ENCODE measurements at regions not wholly inside any gene's neighbourhood (a gene's known extent, or its start where the extent isn't known, plus 50 kb on each side); places are given as distances from the start of the nearest gene placed in this dataset. TPM values are rescaled to one million over a fixed set of nuclear protein-coding genes. Genes with fewer than 3 reads are reported as not detected.

GRCh38 chr18:37628470-37629220 is 63.0 kb upstream of the CELF4 start:
- TF ChIP-seq EP300 (IDR thresholded peaks at IDR 0.05) = no peak
- TF ChIP-seq POLR2A (IDR thresholded peaks at IDR 0.05) = no peak
- TF ChIP-seq CTCF (IDR thresholded peaks at IDR 0.05) = no peak
- Histone ChIP-seq H3K4me1 (ENCODE audit: insufficient read depth) (no peaks in the 10 kb centered on the region), H3K9me3 (no peaks in the 10 kb centered on the region), H3K4me3 (no peak overlapping the region), H3K27me3 (no peaks in the 10 kb centered on the region), H3K27ac (no peak overlapping the region), H3K36me3 (no peaks in the 10 kb centered on the region)
- 74 to 83% (median 79%) methylated on average over 3 of the region's 3 CpGs for WGBS, 3 donors
- DNase-seq = no peak
- intact Hi-C loops (cut with DNase I) = no loop called here

DNA sequence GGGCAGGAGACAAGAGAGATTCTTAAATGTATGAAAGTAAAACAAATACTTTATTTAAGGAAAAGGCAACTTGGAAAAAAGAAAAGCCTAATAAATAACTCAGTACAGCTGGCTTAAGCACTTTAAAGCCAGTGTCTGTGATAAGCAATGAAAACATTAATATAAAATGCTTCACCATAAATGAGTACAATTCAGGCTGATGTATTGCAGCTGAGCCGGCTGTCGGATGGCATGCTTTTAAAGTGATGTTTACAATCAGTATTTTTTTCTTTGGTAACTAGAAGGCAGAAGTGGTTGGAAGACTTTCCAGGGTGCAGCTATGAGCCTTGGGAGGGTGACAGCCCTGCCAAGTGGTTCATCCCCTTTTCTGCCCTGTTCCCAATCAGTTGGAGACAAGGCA is 58.7 kb upstream of the CELF4 start:
- intact Hi-C loops (cut with DNase I) = no loop called here
- no peak for DNase-seq
- H3K27me3 ChIP-seq = no peaks in the 10 kb centered on the region
- H3K4me1 ChIP-seq (ENCODE audit: insufficient read depth) = no peaks in the 10 kb centered on the region
- no peaks in the 10 kb centered on the region for H3K9me3 ChIP-seq
- no peak for TF ChIP-seq EP300 (IDR thresholded peaks at IDR 0.05)
- no peak for TF ChIP-seq POLR2A (IDR thresholded peaks at IDR 0.05)
- TF ChIP-seq CTCF (IDR thresholded peaks at IDR 0.05) = no peak
- H3K36me3 ChIP-seq = no peaks in the 10 kb centered on the region
- 8 to 14% (median 10%) methylated on average over 2 of the region's 2 CpGs for WGBS, 3 donors
- no peak overlapping the region for H3K27ac ChIP-seq
- H3K4me3 ChIP-seq = no peak overlapping the region

GRCh38 chr18:37619964-37620363 is 54.4 kb upstream of the CELF4 start:
- H3K4me3 ChIP-seq = no peak overlapping the region
- H3K4me1 ChIP-seq (ENCODE audit: insufficient read depth) = no peaks in the 10 kb centered on the region
- no peak for TF ChIP-seq POLR2A (IDR thresholded peaks at IDR 0.05)
- no peak for TF ChIP-seq EP300 (IDR thresholded peaks at IDR 0.05)
- TF ChIP-seq CTCF (IDR thresholded peaks at IDR 0.05) = no peak
- no peak for DNase-seq
- 79 to 86% (median 82%) methylated on average over 4 of the region's 4 CpGs for WGBS, 3 donors
- no peaks in the 10 kb centered on the region for H3K27me3 ChIP-seq
- H3K9me3 ChIP-seq = no peaks in the 10 kb centered on the region
- intact Hi-C loops (cut with DNase I) = no loop called here
- no peaks in the 10 kb centered on the region for H3K36me3 ChIP-seq
- no peak overlapping the region for H3K27ac ChIP-seq

DNA sequence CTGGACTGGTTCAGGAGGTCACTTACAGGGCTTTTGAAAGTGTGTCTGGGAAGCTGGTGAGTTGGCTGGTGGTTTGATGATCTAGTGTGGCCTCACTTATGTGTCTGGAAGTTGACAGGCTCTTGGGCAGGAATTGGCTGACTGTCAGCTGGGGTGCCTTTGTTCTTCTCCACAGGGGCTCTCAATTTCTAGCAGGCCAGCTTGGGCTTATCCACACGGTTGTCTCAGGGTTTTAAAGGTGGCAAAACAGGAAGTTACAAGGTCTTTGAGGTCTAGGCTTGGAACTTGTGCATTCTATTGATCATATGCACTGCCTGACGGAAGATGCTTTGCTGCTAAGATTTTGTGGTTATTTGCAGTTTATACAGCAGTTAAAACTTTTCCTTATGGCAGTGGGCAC is 52.0 kb upstream of the CELF4 start:
- Histone ChIP-seq H3K9me3 (no peaks in the 10 kb centered on the region), H3K4me3 (no peak overlapping the region), H3K36me3 (no peaks in the 10 kb centered on the region), H3K27me3 (no peaks in the 10 kb centered on the region), H3K4me1 (ENCODE audit: insufficient read depth) (no peaks in the 10 kb centered on the region), H3K27ac (no peak overlapping the region)
- TF ChIP-seq POLR2A (IDR thresholded peaks at IDR 0.05) = no peak
- TF ChIP-seq EP300 (IDR thresholded peaks at IDR 0.05) = no peak
- TF ChIP-seq CTCF (IDR thresholded peaks at IDR 0.05) = no peak
- intact Hi-C loops (cut with DNase I) = no loop called here
- no peak for DNase-seq
- 5 to 54% (median 41%) methylated on average over 2 of the region's 2 CpGs for WGBS, 3 donors

MicroRNA genes in the stretch of these regions (microRNA counts, 767-probe panel; counts per million panel counts)
- microRNA hsa-miR-924 = 530 counts per million, percentile 78 among the panel's probes with 10 or more counts

Small RNA genes lying in the stretch of these regions (microRNA-seq; reads per million reads assigned to microRNA genes)
- gene MIR4318 (0 reads per million in 3 donors), gene MIR5583-1 (0 reads per million in 3 donors), gene MIR5583-2 (0 reads per million in 3 donors), gene MIR924 (0 reads per million in 3 donors)

Small RNA genes lying in the stretch of these regions (small RNA-seq; reads per million reads assigned to genes)
- gene AC011712.1 (not detected), gene MIR4318 (not detected), gene MIR5583-1 (not detected), gene RN7SKP182 (not detected), gene RNU6-1242P (not detected), gene RNU6-706P (not detected)

Data from ovary (tissue), 7 donors.